ENCODE measurements at regions not wholly inside any gene's neighbourhood (a gene's known extent, or its start where the extent isn't known, plus 50 kb on each side); places are given as distances from the start of the nearest gene placed in this dataset.
A peak's percentile ranks its signal among the peaks of the same experiment; 100 is the strongest.
"Not testable (repeated sequence)": the region's sequence is repeated elsewhere in the genome, so short reads cannot be mapped to it uniquely, and the experiment has no call there.

- H3F3A ChIP-seq (replicated peaks; ENCODE audit: insufficient read depth) = no peaks in the 10 kb centered on the region
- ChIA-PET POLR2A (no interaction called here), CTCF (no interaction called here)
- no peak overlapping the region for H3K27ac ChIP-seq (ENCODE audit: low read depth in 2 of 2, low read length in 1 of 2)
- no peaks in the 10 kb centered on the region for H3K9me3 ChIP-seq
- DNase-seq = no peak
- H4K20me1 ChIP-seq (ENCODE audit: insufficient read depth) = no peaks in the 10 kb centered on the region
- TF ChIP-seq GATA2 (CRISPR knock-in tag; IDR thresholded peaks at IDR 0.05) = no peak
- no peak for TF ChIP-seq REST (IDR thresholded peaks at IDR 0.05; ENCODE audit: low read depth, low read length)
- TF ChIP-seq CTCF (IDR thresholded peaks at IDR 0.05) = peak; percentile 25; the same call in 1 of the 2 replicates
- no peak overlapping the region for H3K4me3 ChIP-seq (ENCODE audit: low read depth in 2 of 2, low read length in 1 of 2)
- no peak overlapping the region for H3K4me2 ChIP-seq
- H3K4me1 ChIP-seq (ENCODE audit: control insufficient read depth in 1 of 2, insufficient read depth in 2 of 2, low read depth in 1 of 2, low read length in 1 of 2) = no peaks in the 10 kb centered on the region
- no peaks in the 10 kb centered on the region for H3K9me2 ChIP-seq
- no peak overlapping the region for H2AFZ ChIP-seq (ENCODE audit: low read depth)
- H3K9ac ChIP-seq = no peak overlapping the region
- no peaks in the 10 kb centered on the region for H3K79me2 ChIP-seq (ENCODE audit: insufficient read depth)
- WGBS (ENCODE audit: low lambda C conversion rate) = 9% methylated on average over 3 of the region's 3 CpGs
- no peaks in the 10 kb centered on the region for H3K36me3 ChIP-seq (replicated peaks in 1 of 2; ENCODE audit: control insufficient read depth in 1 of 2, insufficient read depth in 2 of 2, low read length in 1 of 2)
- no peaks in the 10 kb centered on the region for H3K27me3 ChIP-seq (ENCODE audit: insufficient read depth)
Measured at GRCh38 chr12:34257093-34257492, 234.8 kb downstream of the ALG10 start.

- WGBS (ENCODE audit: low lambda C conversion rate) = 40% methylated on average over 11 of the region's 11 CpGs
- H3K79me2 ChIP-seq (ENCODE audit: insufficient read depth); H3K9me3 ChIP-seq; H3K4me2 ChIP-seq; H2AFZ ChIP-seq (ENCODE audit: low read depth); CTCF ChIA-PET; H3K4me1 ChIP-seq (ENCODE audit: control insufficient read depth in 1 of 2, insufficient read depth in 2 of 2, low read depth in 1 of 2, low read length in 1 of 2); DNase-seq; POLR2A ChIA-PET; H3K36me3 ChIP-seq (replicated peaks in 1 of 2; ENCODE audit: control insufficient read depth in 1 of 2, insufficient read depth in 2 of 2, low read length in 1 of 2); H4K20me1 ChIP-seq (ENCODE audit: insufficient read depth); H3K9ac ChIP-seq; H3F3A ChIP-seq (replicated peaks; ENCODE audit: insufficient read depth); H3K27ac ChIP-seq (ENCODE audit: low read depth in 2 of 2, low read length in 1 of 2); H3K9me2 ChIP-seq; H3K27me3 ChIP-seq (ENCODE audit: insufficient read depth); H3K4me3 ChIP-seq (ENCODE audit: low read depth in 2 of 2, low read length in 1 of 2): not testable (repeated sequence)
Measured at GRCh38 chr12:34262140-34262539, 239.8 kb downstream of the ALG10 start.

GRCh38 chr12:34264110-34264509 is 241.8 kb downstream of the ALG10 start:
- no peaks in the 10 kb centered on the region for H3K9me3 ChIP-seq
- no peak overlapping the region for H2AFZ ChIP-seq (ENCODE audit: low read depth)
- H3K4me1 ChIP-seq (ENCODE audit: control insufficient read depth in 1 of 2, insufficient read depth in 2 of 2, low read depth in 1 of 2, low read length in 1 of 2) = no peaks in the 10 kb centered on the region
- TF ChIP-seq SIN3A (IDR thresholded peaks at IDR 0.05; ENCODE audit: borderline replicate concordance, low read depth, low read length) (no peak), EP300 (IDR thresholded peaks at IDR 0.05; ENCODE audit: borderline replicate concordance in 1 of 2, low read depth in 1 of 2, low read length in 1 of 2) (no peak), MEF2A (IDR thresholded peaks at IDR 0.05; ENCODE audit: borderline replicate concordance, low read depth) (no peak)
- DNase-seq = no peak
- no peaks in the 10 kb centered on the region for H4K20me1 ChIP-seq (ENCODE audit: insufficient read depth)
- H3K4me3 ChIP-seq (ENCODE audit: low read depth in 2 of 2, low read length in 1 of 2) = no peak overlapping the region
- no peaks in the 10 kb centered on the region for H3K9me2 ChIP-seq
- POLR2A ChIA-PET = no interaction called here
- no peaks in the 10 kb centered on the region; the same call in 1 of the 2 replicates for H3K27me3 ChIP-seq (ENCODE audit: insufficient read depth)
- H3K9ac ChIP-seq = no peak overlapping the region
- no peaks in the 10 kb centered on the region for H3F3A ChIP-seq (replicated peaks; ENCODE audit: insufficient read depth)
- WGBS (ENCODE audit: low lambda C conversion rate) = 15% methylated on average over 13 of the region's 14 CpGs
- CTCF ChIA-PET = no interaction called here
- no peaks in the 10 kb centered on the region for H3K36me3 ChIP-seq (replicated peaks in 1 of 2; ENCODE audit: control insufficient read depth in 1 of 2, insufficient read depth in 2 of 2, low read length in 1 of 2)
- H3K27ac ChIP-seq (ENCODE audit: low read depth in 2 of 2, low read length in 1 of 2) = no peak overlapping the region
- H3K4me2 ChIP-seq = no peak overlapping the region; the same call in 1 of the 2 replicates
- H3K79me2 ChIP-seq (ENCODE audit: insufficient read depth) = no peaks in the 10 kb centered on the region

- H2AFZ ChIP-seq (ENCODE audit: low read depth); H3K9ac ChIP-seq; H3F3A ChIP-seq (replicated peaks; ENCODE audit: insufficient read depth); H3K4me3 ChIP-seq (ENCODE audit: low read depth in 2 of 2, low read length in 1 of 2); H3K4me2 ChIP-seq; H3K4me1 ChIP-seq (ENCODE audit: control insufficient read depth in 1 of 2, insufficient read depth in 2 of 2, low read depth in 1 of 2, low read length in 1 of 2); H4K20me1 ChIP-seq (ENCODE audit: insufficient read depth); CTCF ChIA-PET; H3K27ac ChIP-seq (ENCODE audit: low read depth in 2 of 2, low read length in 1 of 2); H3K9me3 ChIP-seq; POLR2A ChIA-PET; H3K79me2 ChIP-seq (ENCODE audit: insufficient read depth); DNase-seq; H3K36me3 ChIP-seq (replicated peaks in 1 of 2; ENCODE audit: control insufficient read depth in 1 of 2, insufficient read depth in 2 of 2, low read length in 1 of 2); H3K9me2 ChIP-seq: not testable (repeated sequence)
- H3K27me3 ChIP-seq (ENCODE audit: insufficient read depth) = peaks cover 29% of the 10 kb centered on the region; the same call in 1 of the 2 replicates
- WGBS (ENCODE audit: low lambda C conversion rate) = 8% methylated on average over 4 of the region's 4 CpGs
Measured at GRCh38 chr12:34273703-34274102, 251.4 kb downstream of the ALG10 start.
